GM18519 (cell line): ENCODE measurements at regions not wholly inside any gene's neighbourhood (a gene's known extent, or its start where the extent isn't known, plus 50 kb on each side); places are given as distances from the start of the nearest gene placed in this dataset.

Experiments used
- ATAC-seq: cut with Tn5 transposase; IDR thresholded peaks from one replicate; pipeline ENCODE4 v1.9.1; 2021; ENCODE audit warnings: mild to moderate bottlenecking, moderate library complexity; ENCODE audit not compliant: unreplicated experiment, low FRiP score

GRCh38 chr13:106681997-106682396 lies 114.1 kb upstream of the ARGLU1 start:
- no peak for ATAC-seq

GRCh38 chr13:106681536-106681935 lies 113.6 kb upstream of the ARGLU1 start:
- ATAC-seq = no peak

GRCh38 chr13:106680796-106681472 lies 113.0 kb upstream of the ARGLU1 start:
- no peak for ATAC-seq

GRCh38 chr13:106678646-106679418 lies 110.9 kb upstream of the ARGLU1 start:
- no peak for ATAC-seq

- no peak for ATAC-seq
Observed at GRCh38 chr13:106675311-106675710, 107.4 kb upstream of the ARGLU1 start.

- no peak for ATAC-seq
Observed at GRCh38 chr13:106660746-106661625, 93.0 kb upstream of the ARGLU1 start.

GRCh38 chr13:106657104-106657503 lies 89.2 kb upstream of the ARGLU1 start:
- ATAC-seq = no peak

- no peak for ATAC-seq
Observed at GRCh38 chr13:106656186-106656585, 88.2 kb upstream of the ARGLU1 start.

- no peak for ATAC-seq
Observed at GRCh38 chr13:106651442-106651841, 83.5 kb upstream of the ARGLU1 start.

- ATAC-seq = no peak
Observed at GRCh38 chr13:106650690-106651205, 82.8 kb upstream of the ARGLU1 start.

GRCh38 chr13:106649495-106649894 lies 81.6 kb upstream of the ARGLU1 start:
- no peak for ATAC-seq

GRCh38 chr13:106640515-106640914 lies 72.6 kb upstream of the ARGLU1 start:
- ATAC-seq = no peak

- ATAC-seq = no peak
Observed at GRCh38 chr13:106637519-106637918, 69.6 kb upstream of the ARGLU1 start.

- no peak for ATAC-seq
Observed at GRCh38 chr13:106636492-106636891, 68.6 kb upstream of the ARGLU1 start.

- no peak for ATAC-seq
Observed at GRCh38 chr13:106635616-106636015, 67.7 kb upstream of the ARGLU1 start.

GRCh38 chr13:106633321-106633720 lies 65.4 kb upstream of the ARGLU1 start:
- ATAC-seq = no peak

- ATAC-seq = no peak
Observed at GRCh38 chr13:106630650-106631049, 62.7 kb upstream of the ARGLU1 start.

GRCh38 chr13:106630162-106630561 lies 62.2 kb upstream of the ARGLU1 start:
- no peak for ATAC-seq

GRCh38 chr13:106628936-106629659 lies 61.2 kb upstream of the ARGLU1 start:
- no peak for ATAC-seq

- ATAC-seq = no peak
Observed at GRCh38 chr13:106626473-106626872, 58.5 kb upstream of the ARGLU1 start.
